HepG2 (cell line): ENCODE measurements at regions not wholly inside any gene's neighbourhood (a gene's known extent, or its start where the extent isn't known, plus 50 kb on each side); places are given as distances from the start of the nearest gene placed in this dataset.

Experiments
- ATAC-seq: fragments of 200-7000 bp; cut with Tn5 transposase; 3 replicates; pipeline ENCODE4 v1.9.1; 2020; ENCODE audit warnings: mild to moderate bottlenecking, moderate library complexity
- BruUV-seq: library from RNA; stranded (reverse); fragments of 400-500 nt; replicated peaks from 2 replicates; lab custom pipeline; 2021; lab: Mats Ljungman, UMichigan
- CTCF ChIA-PET: fragments of 300-600 bp; formaldehyde crosslinking; extraction: SDS; loops from one replicate; lab custom pipeline; 2021; ENCODE audit warnings: low total read pairs, inconsistent platforms, low intra/inter-chr PET ratio; lab: Yijun Ruan, JAX
- POLR2A ChIA-PET: fragments of 350-600 bp; sonication (Branson Sonifier 250); formaldehyde crosslinking; loops from one replicate; lab custom pipeline; 2020; ENCODE audit warnings: antibody characterized with exemption, inconsistent platforms; lab: Yijun Ruan, JAX
- DNase-seq: peaks from one replicate; pipeline ENCODE4 v3.0.0-alpha.2; 2015; ENCODE audit warnings: low spot score
- FAIRE-seq: peaks from 3 replicates; lab custom pipeline; 2011; peaks lifted over from hg19 to GRCh38; lab: Jason Lieb, UNC
- H2AFZ ChIP-seq: one replicate; pipeline ENCODE4 v1.6.1; 2011; ENCODE audit warnings: low read length, inconsistent platforms
- H3K27ac ChIP-seq: fragments of 300-600 bp; 3 replicates; pipeline ENCODE4 v1.8.0; 2011; ENCODE audit warnings: mixed run types, mild to moderate bottlenecking, mixed read lengths, low read length, inconsistent platforms; ENCODE audit not compliant: insufficient read depth; ENCODE audit errors: extremely low read length
- H3K27me3 ChIP-seq, 2 experiments: fragments of 200-600 bp in 1 of 2; 2 replicates in 1 of 2; 3 replicates in 1 of 2; pipeline versions ENCODE4 v1.6.0 to v1.8.0; 2011; ENCODE audit warnings: low read length in 2 of 2, mild to moderate bottlenecking in 2 of 2, moderate library complexity in 2 of 2, inconsistent platforms in 1 of 2; ENCODE audit not compliant: insufficient read depth in 2 of 2, control insufficient read depth in 1 of 2
- H3K36me3 ChIP-seq, 2 experiments: fragments of 200-600 bp in 1 of 2; replicated peaks in 1 of 2; 2 replicates in 1 of 2; 3 replicates in 1 of 2; pipeline versions ENCODE4 v1.5.1 to v1.8.0; 2011; ENCODE audit warnings: low read length in 2 of 2, inconsistent platforms in 1 of 2; ENCODE audit not compliant: insufficient read depth in 2 of 2, control insufficient read depth in 1 of 2
- H3K4me1 ChIP-seq: 2 replicates; pipeline ENCODE4 v1.5.1; 2012; ENCODE audit warnings: low read length, inconsistent platforms; ENCODE audit not compliant: insufficient read depth
- H3K4me2 ChIP-seq: 2 replicates; pipeline ENCODE4 v1.6.0; 2011; ENCODE audit warnings: low read depth, low read length, inconsistent platforms
- H3K4me3 ChIP-seq, 3 experiments: fragments of 200-600 bp in 1 of 3; sonication (generic), shearing (Covaris generic) in 1 of 3; replicated peaks in 1 of 3; 2 replicates each; pipeline ENCODE4 v1.5.1; 2011 to 2016; ENCODE audit warnings: low read length in 3 of 3, inconsistent platforms in 2 of 3, low read depth in 2 of 3, mild to moderate bottlenecking in 2 of 3, control low read depth in 1 of 3, mixed read lengths in 1 of 3; ENCODE audit not compliant: insufficient read depth in 1 of 3
- H3K79me2 ChIP-seq: one replicate; pipeline ENCODE4 v1.6.1; 2011; ENCODE audit warnings: low read length, inconsistent platforms; ENCODE audit not compliant: insufficient read depth
- H3K9ac ChIP-seq: 2 replicates; pipeline ENCODE4 v1.6.0; 2011; ENCODE audit warnings: mild to moderate bottlenecking, low read depth, low read length, inconsistent platforms; ENCODE audit not compliant: insufficient read depth
- H3K9me3 ChIP-seq: 2 replicates; pipeline ENCODE4 v1.5.1; 2012; ENCODE audit warnings: mild to moderate bottlenecking, low read length
- H4K20me1 ChIP-seq: 2 replicates; pipeline ENCODE4 v1.6.0; 2011; ENCODE audit warnings: inconsistent platforms, mild to moderate bottlenecking, low read length, moderate library complexity; ENCODE audit not compliant: insufficient read depth
- ATAD3A ChIP-seq: sonication (generic); formaldehyde crosslinking; IDR thresholded peaks from 2 replicates; pipeline ENCODE4 v1.4.0; 2020; ENCODE audit warnings: missing genetic modification reagents
- FOSL1 ChIP-seq: sonication (generic); formaldehyde crosslinking; IDR thresholded peaks from 2 replicates; pipeline ENCODE4 v1.9.0; 2021; ENCODE audit warnings: missing genetic modification reagents, borderline replicate concordance
- HHEX ChIP-seq: IDR thresholded peaks from 2 replicates; pipeline ENCODE4 v1.6.1; 2016; ENCODE audit warnings: control low read depth
- TARDBP ChIP-seq: sonication (generic); formaldehyde crosslinking; IDR thresholded peaks from 2 replicates; pipeline ENCODE4 v1.8.0; 2022; ENCODE audit warnings: mild to moderate bottlenecking, missing genetic modification reagents
- TOPORS ChIP-seq: sonication (generic); formaldehyde crosslinking; IDR thresholded peaks from 2 replicates; pipeline ENCODE4 v1.8.0; 2023; ENCODE audit warnings: mild to moderate bottlenecking, missing genetic modification reagents
- XRCC5 ChIP-seq: fragments of 200-400 bp; formaldehyde crosslinking; optimal IDR thresholded peaks from 2 replicates; pipeline ENCODE3; 2017; ENCODE audit warnings: mild to moderate bottlenecking, low read length
- ZFAT ChIP-seq: sonication (generic); formaldehyde crosslinking; conservative IDR thresholded peaks from 2 replicates; pipeline ENCODE4 v1.8.1; 2023; ENCODE audit warnings: missing genetic modification reagents, inconsistent platforms
- WGBS: methylation state at CpG from one replicate; pipeline ENCODE4 v1.1.6; 2017; ENCODE audit warnings: low lambda C conversion rate; 5-methylcytosine and 5-hydroxymethylcytosine counted together
- in situ Hi-C: cut with HindIII; loops from 2 replicates; pipeline ENCODE4 v1.10.0; 2017; ENCODE audit warnings: low pct_unique_long_range_greater_than_20kb; ENCODE audit not compliant: extremely low pct_ligation_motif_present
- intact Hi-C: fragments of 100-400 bp; cut with micrococcal nuclease; formaldehyde crosslinking; loops from one replicate; pipeline ENCODE4 v1.10.0; 2022; ENCODE audit not compliant: unreplicated experiment
- TF ChIP-seq, protein P1 (sequence below): IDR thresholded peaks from 2 replicates; pipeline ENCODE4 v1.6.1; 2016; ENCODE audit warnings: control low read depth
- TF ChIP-seq, protein P2 (sequence below): sonication (generic); formaldehyde crosslinking; IDR thresholded peaks from 2 replicates; pipeline ENCODE4 v1.5.0; 2020; ENCODE audit warnings: mild to moderate bottlenecking, missing genetic modification reagents, moderate library complexity

DNA sequence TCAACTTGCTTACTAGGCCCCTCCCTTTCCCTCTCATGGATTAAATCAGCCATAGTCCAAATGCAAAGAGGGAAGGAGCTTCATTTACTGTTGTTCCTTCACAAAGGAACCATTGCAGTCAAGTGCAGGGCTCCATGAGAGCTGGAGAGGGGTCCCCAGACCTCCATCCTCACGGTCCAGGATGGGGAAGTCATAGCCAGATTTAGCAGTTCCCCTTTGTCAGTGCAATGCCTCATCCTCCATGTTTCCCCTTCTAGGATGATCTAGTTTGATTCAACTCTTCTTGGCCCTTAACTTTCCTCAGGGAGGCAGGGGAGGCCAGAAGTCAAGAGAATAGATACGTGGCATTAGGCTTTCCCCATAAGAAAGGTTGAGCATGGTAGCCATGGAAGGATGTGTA, 66.5 kb upstream of the FUCA2 start:
- H3K9ac ChIP-seq: no peak overlapping the region
- FAIRE-seq: no peak
- DNase-seq: no peak
- no TSS peak for BruUV-seq
- in situ Hi-C loops (loop anchor here (5.0 kb wide), 3 partner anchors 264 to 434 kb away; partner anchors contain the start of gene LTV1), intact Hi-C loops (loop anchor here (5.0 kb wide), 3 partner anchors 114 to 904 kb away; no protein-coding TSS in a partner anchor)
- H3K9me3 ChIP-seq: no peaks in the 10 kb centered on the region
- no peaks in the 10 kb centered on the region for H3K79me2 ChIP-seq
- H2AFZ ChIP-seq: no peak overlapping the region
- H3K4me3 ChIP-seq: no peak overlapping the region
- no peaks in the 10 kb centered on the region for H3K36me3 ChIP-seq
- ChIA-PET CTCF (no interaction called here), POLR2A (interaction anchor here (1.7 kb wide), 1 partner anchor 265 kb away, joined by 5 read pairs; the partner anchor contains the start of gene LTV1)
- no peak overlapping the region for H3K27ac ChIP-seq
- 57% methylated on average over 2 of the region's 2 CpGs for WGBS
- H3K27me3 ChIP-seq: no peaks in the 10 kb centered on the region
- H3K4me1 ChIP-seq: peaks cover 8% of the 10 kb centered on the region; the same call in 1 of the 2 replicates
- H3K4me2 ChIP-seq: no peak overlapping the region
- H4K20me1 ChIP-seq: no peaks in the 10 kb centered on the region
- no peak for ATAC-seq
- TF ChIP-seq, protein P1, sequence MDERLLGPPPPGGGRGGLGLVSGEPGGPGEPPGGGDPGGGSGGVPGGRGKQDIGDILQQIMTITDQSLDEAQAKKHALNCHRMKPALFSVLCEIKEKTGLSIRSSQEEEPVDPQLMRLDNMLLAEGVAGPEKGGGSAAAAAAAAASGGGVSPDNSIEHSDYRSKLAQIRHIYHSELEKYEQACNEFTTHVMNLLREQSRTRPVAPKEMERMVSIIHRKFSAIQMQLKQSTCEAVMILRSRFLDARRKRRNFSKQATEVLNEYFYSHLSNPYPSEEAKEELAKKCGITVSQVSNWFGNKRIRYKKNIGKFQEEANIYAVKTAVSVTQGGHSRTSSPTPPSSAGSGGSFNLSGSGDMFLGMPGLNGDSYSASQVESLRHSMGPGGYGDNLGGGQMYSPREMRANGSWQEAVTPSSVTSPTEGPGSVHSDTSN (CRISPR knock-in tag): no peak
- TF ChIP-seq TOPORS (CRISPR knock-in tag): no peak
- TF ChIP-seq ZFAT (CRISPR knock-in tag): no peak
- no peak for TF ChIP-seq XRCC5
- TF ChIP-seq HHEX (CRISPR knock-in tag): no peak
- TF ChIP-seq, all 625 proteins: peak for 0

DNA sequence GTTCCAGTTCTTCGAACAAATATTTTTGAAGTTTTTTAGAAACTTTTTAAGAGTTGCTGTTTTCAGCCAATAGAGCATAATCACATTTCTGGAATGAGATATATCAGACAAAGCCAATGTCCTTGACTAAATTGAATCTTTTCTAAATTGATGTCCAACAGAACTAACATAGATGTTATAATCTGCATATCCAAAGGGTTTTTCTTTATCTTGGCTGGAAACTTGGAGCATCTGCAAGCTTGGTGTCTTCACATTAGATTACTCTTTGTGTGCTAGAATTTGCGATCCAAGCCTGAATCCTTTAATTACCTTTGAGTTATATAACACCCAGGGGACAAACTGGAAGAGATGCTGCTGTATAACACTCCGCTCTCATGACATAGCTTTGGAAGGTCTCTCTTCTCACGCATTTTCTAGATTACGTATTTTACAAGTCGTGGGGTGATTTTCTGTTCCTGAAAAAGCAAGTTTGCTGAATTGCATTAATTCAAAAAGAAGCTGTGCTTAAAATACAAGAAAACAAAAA, 64.4 kb upstream of the FUCA2 start:
- Histone ChIP-seq H3K27ac (no peak overlapping the region), H3K27me3 (no peaks in the 10 kb centered on the region), H3K4me3 (no peak overlapping the region)
- WGBS: 94% methylated on average over 6 of the region's 6 CpGs
- DNase-seq: no peak
- no peak for TF ChIP-seq TARDBP (CRISPR knock-in tag)
- TF ChIP-seq, protein P2, sequence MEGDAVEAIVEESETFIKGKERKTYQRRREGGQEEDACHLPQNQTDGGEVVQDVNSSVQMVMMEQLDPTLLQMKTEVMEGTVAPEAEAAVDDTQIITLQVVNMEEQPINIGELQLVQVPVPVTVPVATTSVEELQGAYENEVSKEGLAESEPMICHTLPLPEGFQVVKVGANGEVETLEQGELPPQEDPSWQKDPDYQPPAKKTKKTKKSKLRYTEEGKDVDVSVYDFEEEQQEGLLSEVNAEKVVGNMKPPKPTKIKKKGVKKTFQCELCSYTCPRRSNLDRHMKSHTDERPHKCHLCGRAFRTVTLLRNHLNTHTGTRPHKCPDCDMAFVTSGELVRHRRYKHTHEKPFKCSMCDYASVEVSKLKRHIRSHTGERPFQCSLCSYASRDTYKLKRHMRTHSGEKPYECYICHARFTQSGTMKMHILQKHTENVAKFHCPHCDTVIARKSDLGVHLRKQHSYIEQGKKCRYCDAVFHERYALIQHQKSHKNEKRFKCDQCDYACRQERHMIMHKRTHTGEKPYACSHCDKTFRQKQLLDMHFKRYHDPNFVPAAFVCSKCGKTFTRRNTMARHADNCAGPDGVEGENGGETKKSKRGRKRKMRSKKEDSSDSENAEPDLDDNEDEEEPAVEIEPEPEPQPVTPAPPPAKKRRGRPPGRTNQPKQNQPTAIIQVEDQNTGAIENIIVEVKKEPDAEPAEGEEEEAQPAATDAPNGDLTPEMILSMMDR (CRISPR knock-in tag): no peak
- no peak for TF ChIP-seq FOSL1 (CRISPR knock-in tag)
- TF ChIP-seq ATAD3A (CRISPR knock-in tag): no peak
- TF ChIP-seq, all 625 proteins: peak for 0
- CTCF ChIA-PET: interaction anchor here (2.7 to 3.9 kb wide), 2 partner anchors 365 to 438 kb away, joined by 33 to 53 read pairs; no protein-coding TSS in a partner anchor
- no peaks in the 10 kb centered on the region for H3K36me3 ChIP-seq
- FAIRE-seq (no peak), ATAC-seq (no peak)
- H2AFZ ChIP-seq: no peak overlapping the region
- intact Hi-C loops (loop anchor here (1.0 to 5.0 kb wide), 7 partner anchors 116 to 906 kb away; partner anchors contain the start of gene LTV1), in situ Hi-C loops (loop anchor here (5.0 kb wide), 3 partner anchors 266 to 436 kb away; partner anchors contain the start of gene LTV1)
- no TSS peak for BruUV-seq
- no peak overlapping the region for H3K4me2 ChIP-seq
- POLR2A ChIA-PET: interaction anchor here (0.6 to 1.8 kb wide), 2 partner anchors 163 to 267 kb away, joined by 3 to 13 read pairs; partner anchors contain the start of gene LTV1
- H3K9ac ChIP-seq: no peak overlapping the region
- H4K20me1 ChIP-seq: no peaks in the 10 kb centered on the region
- H3K4me1 ChIP-seq: no peaks in the 10 kb centered on the region
- H3K9me3 ChIP-seq: no peaks in the 10 kb centered on the region
- no peaks in the 10 kb centered on the region for H3K79me2 ChIP-seq
